MM.1S (cell line): ENCODE measurements at regions not wholly inside any gene's neighbourhood (a gene's known extent, or its start where the extent isn't known, plus 50 kb on each side); places are given as distances from the start of the nearest gene placed in this dataset.

Experiments used
- CTCF ChIP-seq: fragments of 300-600 bp; sonication (generic); IDR thresholded peaks from 2 replicates; pipeline ENCODE4 v1.5.1; 2016; ENCODE audit warnings: antibody characterized with exemption, low read length, mixed read lengths
- EZH2 ChIP-seq: fragments of 300-600 bp; sonication (generic); optimal IDR thresholded peaks from 2 replicates; pipeline ENCODE3; 2017; ENCODE audit warnings: low read depth, mild to moderate bottlenecking, antibody characterized with exemption, low read length, mixed read lengths
- EZH2phosphoT487 ChIP-seq: fragments of 300-600 bp; sonication (generic); IDR thresholded peaks from 2 replicates; pipeline ENCODE4 v1.6.1; 2018; ENCODE audit warnings: antibody characterized with exemption, low read length

- no peak for TF ChIP-seq CTCF
- TF ChIP-seq EZH2phosphoT487: no peak
- no peak for TF ChIP-seq EZH2
These were observed 630.8 kb upstream of the IMPG1 start for GRCh38 chr6:76703285-76703684.
